ENCODE measurements at regions not wholly inside any gene's neighbourhood (a gene's known extent, or its start where the extent isn't known, plus 50 kb on each side); places are given as distances from the start of the nearest gene placed in this dataset.
A peak's percentile ranks its signal among the peaks of the same experiment; 100 is the strongest.

GRCh38 chr7:57210871-57211270, 78.6 kb upstream of the ZNF479 start:
- Histone ChIP-seq H3K9me3 (ENCODE audit: control insufficient read depth in 2 of 3, insufficient read depth in 1 of 3, low read length in 3 of 3) (peaks cover 0 to 10% (median 5%) of the 10 kb centered on the region in 3 donors), H3K9ac (ENCODE audit: low read length in 3 of 3) (no peak overlapping the region), H3K27me3 (ENCODE audit: control insufficient read depth, insufficient read depth, low read length) (no peaks in the 10 kb centered on the region), H3K36me3 (ENCODE audit: control insufficient read depth in 2 of 3, insufficient read depth in 3 of 3, low read length in 3 of 3) (no peaks in the 10 kb centered on the region), H3K4me3 (ENCODE audit: low read length in 3 of 3) (no peak overlapping the region), H3K27ac (ENCODE audit: low read depth in 2 of 2, low read length in 2 of 2) (no peak overlapping the region), H3K4me1 (ENCODE audit: control insufficient read depth in 2 of 3, insufficient read depth in 2 of 3, low read depth in 1 of 3, low read length in 3 of 3) (no peaks in the 10 kb centered on the region)
- FAIRE-seq (no peak), DNase-seq (peak in 1 of 5 donors; percentile 37)
- TF ChIP-seq CTCF (IDR thresholded peaks at IDR 0.05; ENCODE audit: borderline replicate concordance, extremely low read depth, insufficient read depth): no peak
- intact Hi-C loops (cut with DNase I): no loop called here

GRCh38 chr7:57211428-57212100, 79.3 kb upstream of the ZNF479 start:
- no peak overlapping the region for H3K27ac ChIP-seq (ENCODE audit: low read depth in 2 of 2, low read length in 2 of 2)
- no peak for TF ChIP-seq CTCF (IDR thresholded peaks at IDR 0.05; ENCODE audit: borderline replicate concordance, extremely low read depth, insufficient read depth)
- no peak overlapping the region for H3K4me3 ChIP-seq (ENCODE audit: low read length in 3 of 3)
- H3K27me3 ChIP-seq (ENCODE audit: control insufficient read depth, insufficient read depth, low read length): no peaks in the 10 kb centered on the region
- intact Hi-C loops (cut with DNase I): no loop called here
- no peak overlapping the region for H3K9ac ChIP-seq (ENCODE audit: low read length in 3 of 3)
- FAIRE-seq (no peak), DNase-seq (peak in 1 of 5 donors; percentile 37)
- H3K36me3 ChIP-seq (ENCODE audit: control insufficient read depth in 2 of 3, insufficient read depth in 3 of 3, low read length in 3 of 3): no peaks in the 10 kb centered on the region
- H3K4me1 ChIP-seq (ENCODE audit: control insufficient read depth in 2 of 3, insufficient read depth in 2 of 3, low read depth in 1 of 3, low read length in 3 of 3): no peaks in the 10 kb centered on the region
- H3K9me3 ChIP-seq (ENCODE audit: control insufficient read depth in 2 of 3, insufficient read depth in 1 of 3, low read length in 3 of 3): peaks cover 0 to 5% (median 2%) of the 10 kb centered on the region in 3 donors

- Histone ChIP-seq H3K9me3 (ENCODE audit: control insufficient read depth in 2 of 3, insufficient read depth in 1 of 3, low read length in 3 of 3) (peaks cover 0 to 2% (median 2%) of the 10 kb centered on the region in 3 donors), H3K27ac (ENCODE audit: low read depth in 2 of 2, low read length in 2 of 2) (no peak overlapping the region), H3K4me1 (ENCODE audit: control insufficient read depth in 2 of 3, insufficient read depth in 2 of 3, low read depth in 1 of 3, low read length in 3 of 3) (no peaks in the 10 kb centered on the region), H3K27me3 (ENCODE audit: control insufficient read depth, insufficient read depth, low read length) (no peaks in the 10 kb centered on the region), H3K4me3 (ENCODE audit: low read length in 3 of 3) (no peak overlapping the region), H3K36me3 (ENCODE audit: control insufficient read depth in 2 of 3, insufficient read depth in 3 of 3, low read length in 3 of 3) (no peaks in the 10 kb centered on the region), H3K9ac (ENCODE audit: low read length in 3 of 3) (no peak overlapping the region)
- FAIRE-seq (no peak), DNase-seq (peak in 1 of 5 donors; percentile 48)
- TF ChIP-seq CTCF (IDR thresholded peaks at IDR 0.05; ENCODE audit: borderline replicate concordance, extremely low read depth, insufficient read depth): no peak
- intact Hi-C loops (cut with DNase I): no loop called here
Observed at GRCh38 chr7:57215423-57215822, 83.2 kb upstream of the ZNF479 start.
